Stimulated activated naive B cell treated with anti-CD40 and anti-IgM and Interleukin-4, amounts not matched to agents 10 μg/mL and 1 μg/mL and 100 μg/mL, for 72 hours (primary cell): ENCODE measurements at regions not wholly inside any gene's neighbourhood (a gene's known extent, or its start where the extent isn't known, plus 50 kb on each side); places are given as distances from the start of the nearest gene placed in this dataset.

Experiments used
- ATAC-seq, 2 donors: fragments of 150-1000 bp; cut with Tn5 transposase; replicated peaks; 2 replicates each; pipeline ENCODE4 v1.10.0; 2021; ENCODE audit warnings: moderate library complexity in 1 of 2
- DNase-seq: peaks from one replicate; pipeline ENCODE4 v3.0.0; 2021
- H3K27ac Mint-ChIP-seq: one replicate; pipeline ENCODE4 v1.8.0; 2022; ENCODE audit warnings: mild to moderate bottlenecking, mixed read lengths
- H3K27me3 Mint-ChIP-seq, 2 donors: one replicate each; pipeline ENCODE4 v1.8.0; 2022; ENCODE audit warnings: mixed read lengths in 2 of 2
- H3K36me3 Mint-ChIP-seq, 2 donors: one replicate each; pipeline ENCODE4 v1.8.0; 2022; ENCODE audit warnings: mixed read lengths in 2 of 2, mild to moderate bottlenecking in 1 of 2
- H3K4me1 Mint-ChIP-seq, 2 donors: one replicate each; pipeline ENCODE4 v1.8.0; 2022; ENCODE audit warnings: mixed read lengths in 2 of 2, mild to moderate bottlenecking in 1 of 2
- H3K4me3 Mint-ChIP-seq, 2 donors: one replicate each; pipeline ENCODE4 v1.8.0; 2022; ENCODE audit warnings: mild to moderate bottlenecking in 2 of 2, mixed read lengths in 2 of 2, moderate library complexity in 1 of 2
- H3K9me3 Mint-ChIP-seq, 2 donors: one replicate each; pipeline ENCODE4 v1.8.0; 2022; ENCODE audit warnings: mixed read lengths in 2 of 2, mild to moderate bottlenecking in 1 of 2

DNA sequence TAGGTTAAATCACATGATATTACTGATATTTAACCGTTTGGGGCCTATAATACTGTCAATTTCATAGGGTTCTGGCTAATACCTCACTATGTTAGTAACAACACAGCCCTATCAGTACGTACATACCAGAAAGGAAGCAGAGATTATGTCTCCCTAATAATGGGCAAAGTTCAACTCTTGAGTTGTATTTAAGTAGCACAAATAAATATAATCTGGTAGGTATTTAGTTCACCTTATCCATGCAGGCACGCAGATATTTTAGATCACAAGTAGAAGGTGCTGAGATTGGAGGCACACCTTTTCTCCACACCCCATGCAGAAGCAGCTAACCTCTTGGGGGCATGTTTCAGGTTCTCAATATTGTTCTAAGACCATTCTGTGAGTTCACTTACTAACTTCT lies 118.9 kb downstream of the IRS1 start:
- Mint-ChIP-seq H3K27ac (no peak overlapping the region), H3K36me3 (no peaks in the 10 kb centered on the region), H3K9me3 (no peaks in the 10 kb centered on the region), H3K4me3 (no peak overlapping the region), H3K4me1 (no peaks in the 10 kb centered on the region), H3K27me3 (peaks cover 4 to 7% of the 10 kb centered on the region in 2 donors)
- ATAC-seq (no peak), DNase-seq (no peak)

DNA sequence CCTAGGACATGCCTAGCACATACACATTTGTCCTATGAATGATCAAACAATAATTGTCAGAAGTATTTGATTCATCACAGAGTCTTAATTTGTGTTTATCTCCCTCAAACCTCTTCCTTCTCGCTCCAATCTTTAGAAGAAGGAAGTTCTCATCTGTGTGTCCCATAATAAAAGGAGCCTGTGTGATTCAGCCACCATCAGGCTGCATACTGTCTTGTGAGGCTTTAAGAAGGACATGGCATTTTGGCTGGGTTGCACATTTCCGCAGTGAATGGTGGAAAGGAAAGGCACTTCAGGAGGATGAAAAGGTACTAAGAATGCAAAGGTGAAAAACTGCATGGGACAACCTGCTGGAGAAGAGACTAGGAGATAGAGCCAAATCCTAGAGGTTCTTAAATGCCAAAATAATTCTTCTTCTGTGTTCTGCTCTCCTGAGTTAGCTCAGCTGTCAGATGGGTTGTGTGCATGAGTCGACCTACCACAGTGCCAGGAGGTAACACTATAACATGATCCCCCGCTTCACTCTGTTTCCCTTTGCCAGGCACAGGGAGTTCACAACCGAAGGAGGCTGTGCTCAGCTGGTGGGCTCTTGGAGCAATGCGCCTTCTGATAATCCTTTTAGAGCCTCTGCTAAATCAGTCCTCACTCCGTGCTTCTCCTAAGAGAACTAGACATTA lies 120.1 kb downstream of the IRS1 start:
- Mint-ChIP-seq H3K9me3 (no peaks in the 10 kb centered on the region), H3K27me3 (peaks cover 10 to 13% of the 10 kb centered on the region in 2 donors), H3K4me1 (no peaks in the 10 kb centered on the region), H3K27ac (no peak overlapping the region), H3K4me3 (no peak overlapping the region), H3K36me3 (no peaks in the 10 kb centered on the region)
- ATAC-seq, result no peak
- DNase-seq, result no peak

DNA sequence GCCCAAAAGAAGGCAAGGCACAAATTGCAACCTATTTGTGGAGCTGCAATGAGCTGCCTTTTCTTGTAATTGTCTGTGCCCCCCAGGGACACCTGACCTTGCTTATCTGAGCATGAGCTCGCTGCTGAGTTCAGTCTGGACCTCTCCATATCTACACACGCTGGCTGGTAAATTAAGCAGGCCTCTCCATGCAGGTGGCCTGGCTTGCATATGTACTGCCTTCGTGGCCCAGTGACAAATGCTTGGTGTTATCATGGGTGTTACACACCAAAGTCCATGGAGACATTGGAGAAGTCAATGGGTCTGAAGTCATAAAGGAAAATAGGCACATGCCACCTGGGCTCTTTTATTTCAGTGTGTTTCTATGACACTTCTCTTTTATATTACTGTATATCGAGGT lies 121.2 kb downstream of the IRS1 start:
- Mint-ChIP-seq H3K36me3 (no peaks in the 10 kb centered on the region), H3K9me3 (no peaks in the 10 kb centered on the region), H3K4me3 (no peak overlapping the region), H3K4me1 (no peaks in the 10 kb centered on the region), H3K27ac (no peak overlapping the region), H3K27me3 (peaks cover 15 to 24% of the 10 kb centered on the region in 2 donors)
- no peak for DNase-seq
- no peak for ATAC-seq

DNA sequence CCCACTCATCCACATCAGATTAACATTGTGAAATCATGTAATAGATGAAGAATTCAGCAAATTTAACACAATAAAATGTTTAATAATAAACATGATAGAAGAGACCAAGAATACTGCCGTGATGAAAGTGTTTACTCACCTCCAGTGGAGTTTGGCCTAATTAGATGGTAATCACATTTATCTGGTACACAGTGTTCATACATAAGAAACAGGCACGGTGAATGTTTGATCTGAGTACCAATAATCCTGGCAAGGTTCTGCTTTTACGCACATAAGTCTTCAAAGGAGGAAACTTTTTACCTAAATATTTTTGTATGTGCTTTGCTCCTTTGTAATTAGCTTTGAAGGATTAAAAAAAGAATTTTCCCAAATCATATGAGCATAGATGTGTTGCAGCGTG lies 122.5 kb downstream of the IRS1 start:
- H3K4me3 Mint-ChIP-seq, result no peak overlapping the region
- no peaks in the 10 kb centered on the region for H3K4me1 Mint-ChIP-seq
- H3K36me3 Mint-ChIP-seq, result no peaks in the 10 kb centered on the region
- no peak for DNase-seq
- H3K9me3 Mint-ChIP-seq, result no peaks in the 10 kb centered on the region
- peaks cover 22 to 29% of the 10 kb centered on the region in 2 donors for H3K27me3 Mint-ChIP-seq
- no peak overlapping the region for H3K27ac Mint-ChIP-seq
- ATAC-seq, result no peak

DNA sequence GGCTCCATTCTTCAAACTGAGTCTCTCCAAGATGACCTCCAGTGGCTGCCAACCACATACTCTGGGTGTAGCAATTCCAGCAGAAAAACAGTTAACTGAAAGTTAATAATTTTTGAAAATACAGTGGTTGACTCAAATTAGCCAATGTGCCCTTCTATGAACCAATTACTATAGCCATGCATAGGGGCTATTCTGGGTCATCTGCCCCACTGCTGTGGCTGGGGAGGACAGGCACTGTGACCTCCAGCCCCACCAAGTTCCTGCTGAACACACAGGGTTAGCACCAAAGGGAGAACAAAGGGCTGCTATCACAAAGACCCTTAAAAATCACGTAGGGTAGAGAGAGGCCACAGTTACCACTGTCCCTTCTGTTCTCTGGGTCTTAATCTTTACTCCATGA lies 123.0 kb downstream of the IRS1 start:
- no peak overlapping the region for H3K27ac Mint-ChIP-seq
- no peaks in the 10 kb centered on the region for H3K4me1 Mint-ChIP-seq
- H3K4me3 Mint-ChIP-seq, result no peak overlapping the region
- no peaks in the 10 kb centered on the region for H3K9me3 Mint-ChIP-seq
- no peak for ATAC-seq
- peaks cover 26 to 29% of the 10 kb centered on the region in 2 donors for H3K27me3 Mint-ChIP-seq
- no peaks in the 10 kb centered on the region for H3K36me3 Mint-ChIP-seq
- no peak for DNase-seq

DNA sequence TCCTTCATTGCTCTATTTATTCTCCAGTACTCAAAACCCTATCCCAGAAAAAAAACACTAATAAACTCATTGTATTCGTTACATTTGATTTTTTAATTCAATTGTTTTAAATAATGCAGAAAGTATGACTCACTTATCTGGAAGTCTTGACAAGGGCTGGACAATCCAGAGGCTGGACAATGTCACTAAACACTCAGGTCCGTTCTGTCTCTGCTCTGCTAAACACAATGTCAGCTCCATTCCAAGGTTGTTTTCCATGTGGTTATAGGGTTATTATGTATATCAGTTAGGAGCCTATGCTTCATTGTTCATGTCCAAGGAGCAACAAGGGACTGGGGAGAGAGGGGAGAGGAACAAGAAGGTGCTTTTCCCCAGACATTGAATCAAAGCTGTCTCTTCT lies 125.5 kb downstream of the IRS1 start:
- H3K4me3 Mint-ChIP-seq, result no peak overlapping the region

DNA sequence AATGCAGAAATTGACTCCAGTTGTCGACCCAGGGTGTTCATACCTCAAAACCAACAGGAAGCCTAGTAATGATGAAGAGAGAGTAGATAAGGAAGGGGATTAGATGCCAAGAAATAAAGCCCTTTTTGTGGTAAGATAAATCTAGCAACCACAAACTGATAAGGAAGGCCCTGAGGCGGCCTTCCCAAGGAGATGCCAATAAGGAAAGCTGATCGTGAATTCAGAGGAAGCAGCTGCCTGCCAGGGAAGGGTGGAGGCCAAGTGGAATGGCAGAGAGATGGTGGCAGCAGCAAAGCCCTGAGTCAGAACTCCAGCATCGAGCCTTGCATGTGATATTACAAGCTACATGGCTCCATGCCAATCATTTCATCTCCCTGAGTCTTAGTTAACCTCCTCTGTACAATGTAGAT lies 126.3 kb downstream of the IRS1 start:
- no peak overlapping the region for H3K27ac Mint-ChIP-seq
- H3K9me3 Mint-ChIP-seq, result no peaks in the 10 kb centered on the region
- DNase-seq (no peak), ATAC-seq (no peak)
- no peaks in the 10 kb centered on the region for H3K36me3 Mint-ChIP-seq
- H3K4me3 Mint-ChIP-seq, result no peak overlapping the region
- peaks cover 4 to 7% of the 10 kb centered on the region in 2 donors for H3K4me1 Mint-ChIP-seq
- H3K27me3 Mint-ChIP-seq, result peaks cover 26 to 39% of the 10 kb centered on the region in 2 donors

More for the DNA sequence above, 125.5 kb downstream of the IRS1 start:
- Mint-ChIP-seq H3K27ac (no peak overlapping the region), H3K4me1 (peaks cover 4 to 7% of the 10 kb centered on the region in 2 donors), H3K36me3 (no peaks in the 10 kb centered on the region), H3K27me3 (peaks cover 26 to 33% of the 10 kb centered on the region in 2 donors), H3K9me3 (no peaks in the 10 kb centered on the region)
- DNase-seq (no peak), ATAC-seq (no peak)

DNA sequence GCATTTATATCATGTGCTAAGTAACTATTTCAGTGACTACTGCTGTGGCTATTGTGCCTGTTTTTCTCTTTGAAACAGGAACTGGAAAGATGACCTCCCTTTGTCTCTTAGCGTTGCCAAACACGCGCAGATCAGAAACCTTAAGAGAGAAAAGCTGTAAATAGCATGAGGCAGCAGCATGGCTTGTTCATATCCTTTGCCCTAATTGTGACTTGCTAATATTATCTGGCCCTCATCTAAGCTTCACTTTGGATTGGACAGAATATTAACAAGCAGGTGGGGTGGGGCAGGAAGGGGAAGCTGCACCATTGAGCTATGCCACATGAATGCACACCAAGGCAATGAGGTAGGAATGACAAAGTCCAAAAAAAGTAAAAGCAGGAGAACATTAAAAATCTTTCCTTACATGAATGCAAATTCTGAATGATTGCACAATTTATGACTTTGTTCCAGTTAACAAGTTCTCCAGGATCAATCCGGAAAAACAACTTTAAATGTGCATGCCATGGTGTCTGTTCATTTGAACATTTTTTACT lies 128.4 kb downstream of the IRS1 start:
- H3K4me1 Mint-ChIP-seq, result peaks cover 4 to 7% of the 10 kb centered on the region in 2 donors
- ATAC-seq (no peak), DNase-seq (no peak)
- H3K4me3 Mint-ChIP-seq, result no peak overlapping the region
- no peaks in the 10 kb centered on the region for H3K36me3 Mint-ChIP-seq
- H3K27me3 Mint-ChIP-seq, result peaks cover 26 to 44% of the 10 kb centered on the region in 2 donors
- H3K9me3 Mint-ChIP-seq, result no peaks in the 10 kb centered on the region
- H3K27ac Mint-ChIP-seq, result no peak overlapping the region

DNA sequence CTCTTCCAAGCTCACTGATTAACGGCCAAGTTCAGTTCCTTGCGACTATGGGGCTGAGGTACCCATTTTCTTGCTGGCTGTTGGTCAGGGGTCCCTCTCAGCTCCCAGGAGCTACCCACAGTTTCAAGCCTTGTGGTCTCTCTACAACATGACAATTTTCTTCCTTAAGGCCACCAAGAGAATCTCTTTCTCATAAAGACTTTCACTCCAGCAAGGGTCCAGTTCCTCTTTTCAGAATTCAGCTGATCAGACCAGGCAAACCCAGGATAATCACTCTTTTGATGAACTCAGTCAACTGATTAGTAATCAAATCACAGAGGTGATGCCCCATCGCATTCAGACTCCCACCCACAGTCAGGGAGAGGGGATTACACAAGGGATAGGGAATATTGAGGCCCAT lies 129.7 kb downstream of the IRS1 start:
- Mint-ChIP-seq H3K9me3 (no peaks in the 10 kb centered on the region), H3K27me3 (peaks cover 28 to 43% of the 10 kb centered on the region in 2 donors), H3K4me3 (no peak overlapping the region), H3K4me1 (peaks cover 4 to 7% of the 10 kb centered on the region in 2 donors), H3K27ac (no peak overlapping the region), H3K36me3 (no peaks in the 10 kb centered on the region)
- ATAC-seq (peak; percentile 76 to 82), DNase-seq (no peak)

DNA sequence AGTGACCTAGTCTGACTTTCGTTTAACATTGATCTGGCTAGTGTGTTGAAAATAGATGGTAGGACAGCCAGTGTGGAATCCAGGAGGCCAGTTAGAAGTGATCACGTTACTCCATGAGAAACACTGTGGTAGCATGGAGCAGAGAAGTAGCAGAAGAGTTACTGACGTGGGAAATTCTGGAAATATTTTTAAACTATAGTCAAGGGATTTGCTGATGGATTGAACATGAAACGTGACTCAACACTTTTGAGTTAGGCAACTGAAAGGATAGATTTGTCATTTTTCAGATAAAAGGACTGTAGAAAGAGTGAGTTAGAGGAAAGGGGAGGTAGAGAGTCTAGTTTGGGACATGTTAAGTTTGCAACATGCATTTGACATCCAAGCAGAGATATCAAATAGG lies 130.4 kb downstream of the IRS1 start:
- Mint-ChIP-seq H3K9me3 (no peaks in the 10 kb centered on the region), H3K4me1 (peaks cover 6 to 7% of the 10 kb centered on the region in 2 donors), H3K36me3 (no peaks in the 10 kb centered on the region), H3K4me3 (no peak overlapping the region), H3K27ac (no peak overlapping the region), H3K27me3 (peaks cover 26 to 43% of the 10 kb centered on the region in 2 donors)
- DNase-seq (no peak), ATAC-seq (no peak)

DNA sequence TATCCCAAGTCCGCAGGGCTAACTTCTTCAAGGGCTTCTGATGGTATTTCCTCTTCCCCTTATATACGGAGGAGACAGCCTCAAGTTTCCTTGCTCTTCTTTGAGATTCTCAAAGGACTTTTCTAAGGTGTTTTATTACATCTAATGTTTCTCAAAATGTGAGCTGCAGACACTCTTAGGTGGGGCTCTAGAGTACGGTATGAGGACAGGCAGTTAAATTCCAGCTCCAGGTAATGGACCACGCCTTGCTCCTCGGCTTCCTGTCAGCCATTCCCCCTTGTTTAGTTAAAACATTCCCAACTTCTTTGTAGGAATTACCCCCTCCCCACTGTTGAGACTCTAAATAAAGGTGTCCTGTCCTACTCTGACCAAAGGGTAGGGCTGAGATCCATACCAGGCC lies 131.9 kb downstream of the IRS1 start:
- DNase-seq, result no peak

DNA sequence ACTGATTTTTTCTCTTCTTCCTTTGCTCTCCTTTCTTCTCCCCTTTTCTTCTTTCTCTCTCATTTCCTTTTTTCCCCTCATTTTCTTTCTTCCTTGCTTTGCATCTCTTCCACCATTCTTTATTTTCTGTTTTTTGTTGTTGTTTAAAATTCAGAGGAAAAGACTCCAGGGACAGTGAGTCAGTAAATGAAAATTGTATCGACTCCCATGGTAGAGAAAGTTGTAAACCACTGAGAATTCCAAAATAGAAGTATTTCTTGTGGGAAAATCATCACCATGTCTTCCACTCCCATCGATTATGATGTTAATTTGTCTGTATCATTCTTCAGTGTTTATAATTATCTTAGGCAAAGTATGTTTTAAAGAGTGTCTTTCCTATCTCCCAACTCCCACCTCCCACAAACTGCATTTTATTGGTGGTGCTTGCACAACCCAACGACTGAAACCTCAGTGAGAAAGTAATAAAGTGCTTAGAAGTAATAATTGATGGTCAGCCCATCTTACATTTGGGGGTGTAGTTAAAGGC lies 134.3 kb downstream of the IRS1 start:
- Mint-ChIP-seq H3K27me3 (peaks cover 22 to 51% of the 10 kb centered on the region in 2 donors), H3K4me1 (peaks cover 6 to 7% of the 10 kb centered on the region in 2 donors), H3K9me3 (no peaks in the 10 kb centered on the region), H3K36me3 (no peaks in the 10 kb centered on the region), H3K4me3 (no peak overlapping the region), H3K27ac (no peak overlapping the region)
- no peak for DNase-seq
- no peak for ATAC-seq

More for the DNA sequence above, 131.9 kb downstream of the IRS1 start:
- ATAC-seq, result no peak
- Mint-ChIP-seq H3K36me3 (no peaks in the 10 kb centered on the region), H3K4me3 (no peak overlapping the region), H3K9me3 (no peaks in the 10 kb centered on the region), H3K27me3 (peaks cover 16 to 39% of the 10 kb centered on the region in 2 donors), H3K4me1 (peaks cover 6 to 7% of the 10 kb centered on the region in 2 donors), H3K27ac (no peak overlapping the region)

DNA sequence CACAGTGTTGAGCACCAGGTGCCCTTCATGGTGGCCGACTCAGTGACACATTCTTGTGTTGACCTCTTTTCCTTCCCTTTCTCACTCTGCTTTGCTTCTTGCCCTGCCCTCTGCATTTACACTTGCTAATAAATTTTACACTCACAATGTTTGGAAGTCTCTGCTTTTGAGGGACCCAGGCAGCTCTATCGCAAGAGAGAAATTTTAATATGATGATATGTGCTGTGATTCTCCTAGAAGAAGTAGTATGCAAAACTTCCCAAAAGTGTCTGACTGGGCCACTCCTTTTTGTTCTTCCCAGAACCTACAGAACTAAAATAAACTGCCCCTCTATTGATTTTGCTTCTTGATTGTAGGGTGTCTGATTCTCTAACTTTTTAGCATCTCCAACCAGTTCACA lies 135.0 kb downstream of the IRS1 start:
- H3K27me3 Mint-ChIP-seq, result peaks cover 22 to 51% of the 10 kb centered on the region in 2 donors
- no peaks in the 10 kb centered on the region for H3K9me3 Mint-ChIP-seq
- no peak for ATAC-seq
- no peak overlapping the region for H3K4me3 Mint-ChIP-seq
- H3K36me3 Mint-ChIP-seq, result no peaks in the 10 kb centered on the region
- H3K4me1 Mint-ChIP-seq, result peaks cover under 1 to 2% of the 10 kb centered on the region in 2 donors
- DNase-seq, result no peak
- no peak overlapping the region for H3K27ac Mint-ChIP-seq

DNA sequence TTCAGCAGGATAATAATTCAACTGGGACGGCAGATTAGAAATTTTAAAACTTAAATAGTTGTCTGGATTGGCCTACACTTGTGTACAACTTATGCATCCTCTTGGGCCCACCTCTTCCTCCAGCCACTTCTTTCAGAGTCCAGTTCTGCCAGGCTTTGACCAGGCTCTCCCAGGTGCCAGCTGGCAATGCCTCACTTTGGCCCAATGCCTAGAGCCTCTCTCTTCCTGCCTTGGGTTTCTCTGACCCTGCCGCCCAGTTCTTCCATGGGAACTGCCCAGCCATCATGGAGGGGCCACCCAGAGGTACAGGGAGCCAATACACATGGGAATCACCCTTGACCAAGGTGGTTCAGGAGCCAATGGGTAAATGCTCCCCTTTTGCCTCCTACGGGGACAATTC lies 135.5 kb downstream of the IRS1 start:
- H3K4me3 Mint-ChIP-seq, result no peak overlapping the region
- peaks cover 0 to 2% of the 10 kb centered on the region in 2 donors for H3K4me1 Mint-ChIP-seq
- no peak for ATAC-seq
- no peak for DNase-seq
- H3K27me3 Mint-ChIP-seq, result peaks cover 22 to 52% of the 10 kb centered on the region in 2 donors
- no peak overlapping the region for H3K27ac Mint-ChIP-seq
- H3K36me3 Mint-ChIP-seq, result no peaks in the 10 kb centered on the region
- H3K9me3 Mint-ChIP-seq, result no peaks in the 10 kb centered on the region
